ENCODE measurements at regions not wholly inside any gene's neighbourhood (a gene's known extent, or its start where the extent isn't known, plus 50 kb on each side); places are given as distances from the start of the nearest gene placed in this dataset.

DNA sequence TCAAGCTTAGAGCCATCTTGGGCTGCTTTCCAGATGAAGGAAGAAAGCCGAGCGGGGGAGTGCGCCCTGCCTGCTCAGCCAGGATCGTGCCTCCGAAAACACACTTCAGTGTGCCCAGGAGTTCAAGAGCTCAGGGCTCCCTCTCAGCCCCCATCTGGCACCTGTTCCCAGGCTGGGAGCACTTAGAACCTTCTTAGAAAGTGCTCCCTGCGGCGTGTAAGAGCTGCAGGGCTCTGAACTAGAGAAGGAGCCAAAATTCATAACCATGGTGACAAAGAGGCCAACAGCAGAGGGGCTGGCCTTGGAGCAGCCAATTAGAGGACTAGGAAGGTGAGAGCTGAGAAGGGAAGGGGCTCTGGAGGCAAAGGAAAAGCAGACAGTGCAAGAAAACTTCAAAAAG, 59.0 kb upstream of the TNRC6C start:
- no peak for DNase-seq

DNA sequence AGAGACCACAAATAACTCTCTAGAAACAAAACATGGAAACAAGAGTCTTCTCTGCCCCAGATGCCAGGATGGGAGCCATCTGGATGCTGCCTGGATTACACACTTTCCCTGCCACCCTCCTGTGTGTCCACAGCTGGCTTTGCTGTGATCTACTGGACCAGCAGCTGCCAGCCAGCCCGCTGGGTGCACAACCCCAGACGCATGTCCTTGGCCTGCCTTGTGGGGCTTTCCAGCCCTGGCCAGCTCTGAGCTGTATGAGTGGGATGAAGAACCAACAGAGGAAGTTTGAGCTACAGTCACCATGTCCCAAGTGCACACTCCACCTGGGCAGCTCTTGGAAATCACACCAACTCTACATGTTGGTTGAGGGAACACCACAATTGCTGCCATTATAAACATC, 57.0 kb upstream of the TNRC6C start:
- DNase-seq = no peak

DNA sequence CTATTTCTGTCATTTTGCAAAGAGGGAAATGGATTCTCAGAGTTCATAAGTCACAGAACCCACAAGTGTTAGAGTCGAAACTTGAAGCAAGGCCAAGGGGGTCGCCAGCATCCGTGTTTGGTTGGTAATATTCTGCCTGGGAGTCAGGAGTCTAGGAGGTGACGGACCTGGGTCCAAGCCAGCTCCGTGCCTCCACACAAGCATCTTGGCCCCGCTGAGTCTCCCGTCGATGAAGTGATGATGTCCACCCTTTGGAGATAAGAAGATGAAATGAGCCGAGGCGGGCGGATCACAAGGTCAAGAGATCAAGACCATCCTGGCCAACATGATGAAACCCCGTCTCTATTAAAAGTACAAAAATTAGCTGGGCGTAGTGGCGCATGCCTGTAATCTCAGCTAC, 53.2 kb upstream of the TNRC6C start:
- DNase-seq = no peak

DNA sequence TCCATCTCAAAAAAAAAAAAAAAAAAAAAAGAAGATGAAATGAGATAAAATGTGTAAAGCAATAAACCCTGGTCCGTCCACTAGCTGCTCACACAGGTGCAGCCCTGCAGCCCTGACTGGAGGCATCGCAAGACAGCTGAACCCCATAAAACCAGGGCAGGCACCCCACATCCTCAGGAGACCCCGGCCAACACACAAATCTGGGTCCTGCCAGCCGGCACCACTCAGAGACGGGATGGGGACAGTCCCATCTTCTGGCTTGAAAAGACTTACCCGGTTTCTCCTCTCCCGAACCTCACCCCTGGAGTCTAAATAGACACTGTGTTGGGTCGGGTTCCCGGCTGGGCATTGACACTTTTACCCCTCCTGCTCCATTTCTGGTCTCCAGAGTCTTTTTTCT, 52.7 kb upstream of the TNRC6C start:
- DNase-seq = no peak

GRCh38 chr17:77906377-77906871, 52.1 kb upstream of the TNRC6C start:
- no peak for DNase-seq

DNA sequence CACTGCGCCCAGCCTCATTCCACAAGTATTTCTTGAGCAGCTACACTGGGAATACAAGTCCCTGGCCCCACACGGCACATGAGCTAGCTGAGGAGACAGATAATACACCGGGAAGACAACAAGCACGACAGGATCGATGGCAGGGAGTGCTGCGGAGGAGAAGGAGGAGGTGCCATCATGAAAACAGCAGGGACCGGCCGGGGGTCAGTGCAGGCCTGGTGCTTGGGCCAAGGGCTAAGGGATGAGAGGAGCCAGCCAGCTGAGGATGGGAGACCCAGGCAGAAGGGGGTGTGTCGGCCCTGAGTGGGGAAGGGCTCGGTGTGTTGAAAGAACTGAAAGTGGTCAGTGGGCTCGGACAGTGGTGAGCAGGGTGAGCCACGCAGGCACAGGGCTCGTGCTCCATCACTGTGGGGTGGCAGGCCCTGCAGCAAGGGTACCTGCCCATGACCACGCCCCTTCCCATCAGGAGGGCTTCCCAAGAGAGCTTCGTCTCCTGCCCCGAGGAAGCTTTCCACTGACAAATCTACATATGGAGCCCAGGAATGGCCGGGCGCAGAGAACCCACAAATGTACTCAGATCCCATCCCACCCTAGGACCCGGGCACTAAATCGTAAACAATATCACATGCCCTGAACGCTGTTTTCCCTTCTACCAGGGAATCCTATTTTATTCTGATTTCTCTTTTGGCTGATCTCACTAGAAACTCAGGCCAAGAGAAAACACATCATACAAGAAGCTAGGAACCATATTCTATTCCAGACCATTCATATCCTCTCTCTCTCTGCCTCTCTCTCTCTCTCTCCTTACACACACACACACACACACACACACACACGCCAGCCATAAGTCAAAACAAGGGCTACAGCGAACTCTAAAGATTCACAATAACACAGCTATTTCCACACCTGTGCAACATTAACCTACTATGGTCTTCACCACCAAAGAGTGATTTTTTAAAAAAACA, 50.7 kb upstream of the TNRC6C start:
- no peak for DNase-seq

DNA sequence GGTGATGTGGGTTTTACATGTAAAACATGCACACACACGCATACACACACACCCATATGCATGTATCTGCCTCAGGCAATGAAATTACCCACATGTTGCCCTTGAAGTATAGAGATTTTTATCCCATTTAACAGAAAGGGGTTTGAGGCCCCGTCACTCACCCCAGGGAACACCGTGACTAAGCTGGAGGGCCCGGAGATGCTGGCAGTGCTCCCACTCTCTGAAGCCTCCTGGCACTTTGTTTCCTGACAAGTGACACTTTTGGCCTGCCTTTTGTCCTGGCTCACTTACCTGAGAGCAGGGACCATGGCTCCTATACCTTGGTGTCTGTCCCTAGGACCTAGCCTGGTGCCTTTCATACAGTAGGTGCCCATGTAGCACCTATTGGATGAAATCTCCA, 50.0 kb upstream of the TNRC6C start:
- no peak for DNase-seq
